B cell (primary cell): ENCODE measurements at regions not wholly inside any gene's neighbourhood (a gene's known extent, or its start where the extent isn't known, plus 50 kb on each side); places are given as distances from the start of the nearest gene placed in this dataset.

Source experiments
- ATAC-seq: fragments of 200-7000 bp; cut with Tn5 transposase; one replicate; pipeline ENCODE4 v1.10.0; 2021; ENCODE audit warnings: low read depth, mild to moderate bottlenecking, moderate number of reproducible peaks, moderate library complexity
- CTCF ChIA-PET: fragments of 350-600 bp; sonication (Branson Sonifier 250); formaldehyde crosslinking; loops from one replicate; lab custom pipeline; 2021; ENCODE audit warnings: antibody characterized with exemption, inconsistent platforms; lab: Charles Lee
- POLR2A ChIA-PET: fragments of 350-600 bp; sonication (Branson Sonifier 250); formaldehyde crosslinking; loops from one replicate; lab custom pipeline; 2021; ENCODE audit warnings: antibody characterized with exemption; lab: Charles Lee
- DNase-seq: peaks from one replicate; pipeline ENCODE4 v3.0.0; 2013
- H2AFZ ChIP-seq: 2 replicates; pipeline ENCODE4 v1.6.1; 2012; ENCODE audit warnings: mild to moderate bottlenecking, low read depth, low read length; ENCODE audit not compliant: insufficient read depth, poor library complexity, severe bottlenecking
- H3K27ac ChIP-seq, 2 donors: 1 replicate in 1 of 2; 2 replicates in 1 of 2; pipeline ENCODE4 v1.5.1; 2012 to 2013; ENCODE audit warnings: low read length in 2 of 2, mild to moderate bottlenecking in 2 of 2, moderate library complexity in 1 of 2
- H3K27me3 ChIP-seq, 4 experiments: fragments of 200-600 bp in 1 of 4; sonication (generic) in 1 of 4; replicated peaks in 1 of 4; 1 replicate in 2 of 4; 2 replicates in 2 of 4; pipeline versions ENCODE4 v1.6.1 to v1.7.0; 2013 to 2016; ENCODE audit warnings: low read length in 3 of 4, mild to moderate bottlenecking in 2 of 4, mixed read lengths in 1 of 4, moderate library complexity in 1 of 4; ENCODE audit not compliant: insufficient read depth in 4 of 4, control insufficient read depth in 3 of 4; ENCODE audit errors: control extremely low read depth in 1 of 4
- H3K36me3 ChIP-seq, 2 experiments: replicated peaks in 1 of 2; 1 replicate in 1 of 2; 2 replicates in 1 of 2; pipeline versions ENCODE4 v1.6.1 to v1.7.1; 2013; ENCODE audit warnings: low read length in 1 of 2; ENCODE audit not compliant: insufficient read depth in 2 of 2, control insufficient read depth in 1 of 2; ENCODE audit errors: control extremely low read depth in 1 of 2, extremely low read depth in 1 of 2
- H3K4me1 ChIP-seq, 2 donors: fragments of 200-600 bp in 1 of 2; sonication (generic) in 1 of 2; 1 replicate in 1 of 2; 2 replicates in 1 of 2; pipeline versions ENCODE4 v1.5.1 to v1.6.1; 2013 to 2017; ENCODE audit warnings: low read length in 2 of 2; ENCODE audit not compliant: control insufficient read depth in 2 of 2, insufficient read depth in 2 of 2
- H3K4me2 ChIP-seq: replicated peaks from 2 replicates; pipeline ENCODE3; 2012; ENCODE audit warnings: mild to moderate bottlenecking, low read depth, low read length; ENCODE audit not compliant: poor library complexity, severe bottlenecking
- H3K4me3 ChIP-seq, 5 experiments: fragments of 200-600 bp in 1 of 5; sonication (generic) in 1 of 5; 1 replicate in 3 of 5; 2 replicates in 2 of 5; pipeline versions ENCODE4 v1.5.1 to v1.7.0; 2011 to 2016; ENCODE audit warnings: low read length in 4 of 5, mild to moderate bottlenecking in 4 of 5, low read depth in 2 of 5, control low read depth in 1 of 5, moderate library complexity in 1 of 5; ENCODE audit not compliant: insufficient read depth in 1 of 5; ENCODE audit errors: control extremely low read depth in 1 of 5, extremely low read depth in 1 of 5
- H3K79me2 ChIP-seq: fragments of 200-600 bp; sonication (generic); one replicate; pipeline ENCODE4 v1.6.0; 2016; ENCODE audit warnings: low read length; ENCODE audit not compliant: control insufficient read depth, insufficient read depth
- H3K9ac ChIP-seq: fragments of 200-600 bp; sonication (generic); 2 replicates; pipeline ENCODE4 v1.6.1; 2017; ENCODE audit warnings: mild to moderate bottlenecking, low read length, moderate library complexity
- H3K9me3 ChIP-seq, 3 donors: one replicate each; pipeline versions ENCODE4 v1.6.1 to v1.7.1; 2013; ENCODE audit warnings: low read length in 2 of 3; ENCODE audit not compliant: control insufficient read depth in 2 of 3, insufficient read depth in 1 of 3; ENCODE audit errors: control extremely low read depth in 1 of 3
- H4K20me1 ChIP-seq: 2 replicates; pipeline ENCODE4 v1.6.0; 2012; ENCODE audit warnings: mild to moderate bottlenecking, low read length; ENCODE audit not compliant: insufficient read depth, control insufficient read depth, poor library complexity, severe bottlenecking
- H3K27ac Mint-ChIP-seq: one replicate; pipeline ENCODE4 v1.8.0; 2021; ENCODE audit warnings: mixed read lengths
- H3K27me3 Mint-ChIP-seq: one replicate; pipeline ENCODE4 v1.8.0; 2021; ENCODE audit warnings: mixed read lengths
- H3K4me1 Mint-ChIP-seq: one replicate; pipeline ENCODE4 v1.8.0; 2021; ENCODE audit warnings: mixed read lengths
- H3K4me3 Mint-ChIP-seq: one replicate; pipeline ENCODE4 v1.8.0; 2021; ENCODE audit warnings: mixed read lengths
- H3K9me3 Mint-ChIP-seq: one replicate; pipeline ENCODE4 v1.8.0; 2022; ENCODE audit warnings: mixed read lengths; ENCODE audit not compliant: insufficient read depth
- EZH2 ChIP-seq: IDR thresholded peaks from 2 replicates; pipeline ENCODE4 v1.6.1; 2012; ENCODE audit warnings: borderline replicate concordance, low read depth, mild to moderate bottlenecking, moderate library complexity, low read length; ENCODE audit not compliant: insufficient read depth, poor library complexity, severe bottlenecking
- WGBS: methylation state at CpG from one replicate; pipeline ENCODE4 v1.1.5; 2013; ENCODE audit warnings: missing lambda C conversion rate; ENCODE audit not compliant: insufficient coverage; 5-methylcytosine and 5-hydroxymethylcytosine counted together
- intact Hi-C: fragments of 100-400 bp; cut with micrococcal nuclease; formaldehyde crosslinking; loops from one replicate; pipeline ENCODE4 v1.10.0; 2022
- TF ChIP-seq, protein P1 (sequence below): fragments of 200-600 bp; IDR thresholded peaks from one replicate; pipeline ENCODE4 v1.8.0; 2022; ENCODE audit warnings: antibody characterized with exemption, mild to moderate bottlenecking

DNA sequence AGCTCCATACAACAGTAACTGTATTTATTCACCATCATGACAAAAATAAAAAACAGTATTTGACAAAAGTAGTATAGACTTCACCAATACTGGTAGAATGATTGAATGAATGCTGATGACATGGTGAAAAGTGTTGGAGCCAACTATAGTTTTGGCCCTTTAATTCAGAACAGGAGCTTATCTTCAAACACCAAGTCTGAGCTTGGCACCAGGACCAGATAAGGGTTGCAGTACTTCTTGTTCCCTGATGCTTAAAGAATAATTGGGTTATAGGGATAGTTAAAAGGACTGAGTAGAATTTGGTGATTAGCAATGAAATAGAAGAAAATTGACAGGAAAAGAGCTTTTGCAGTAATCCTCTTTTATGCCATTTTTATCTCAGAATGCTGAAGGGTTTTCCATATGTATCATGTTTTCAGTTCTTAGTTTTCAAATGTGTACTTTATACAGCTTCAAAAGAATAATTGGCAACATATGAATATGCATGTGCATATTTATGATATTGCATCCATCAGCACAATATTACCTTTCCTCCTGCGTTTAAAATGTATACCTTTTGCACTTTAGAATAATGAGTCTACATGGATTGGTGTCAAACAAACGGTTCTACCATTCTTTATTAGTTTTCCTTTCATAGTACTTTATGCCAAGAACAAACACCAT is 214.2 kb upstream of the ARHGAP42 start:
- WGBS: no CpG with 5 or more reads among the region's 2 CpGs
- Histone ChIP-seq H3K27me3 (no peaks in the 10 kb centered on the region), H3K36me3 (no peaks in the 10 kb centered on the region)

DNA sequence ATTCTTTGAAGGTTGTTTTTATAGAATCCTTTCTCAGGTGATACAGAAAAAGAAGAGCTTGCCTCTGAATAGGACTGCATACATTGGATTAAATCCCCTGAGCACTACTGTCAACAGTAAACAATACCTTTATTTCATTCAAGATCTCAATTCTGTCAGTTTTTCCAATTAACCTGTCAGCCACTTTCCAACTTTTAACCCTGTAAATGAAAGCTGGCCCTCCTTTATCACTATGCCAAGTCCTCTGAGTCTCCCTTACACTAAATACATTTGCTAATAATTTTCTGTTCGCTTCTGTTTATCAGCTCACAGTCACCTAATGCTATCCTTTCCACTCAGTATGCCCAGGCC is 213.7 kb upstream of the ARHGAP42 start:
- ATAC-seq (no peak), DNase-seq (no peak)
- Histone ChIP-seq H3K27ac (no peak overlapping the region), H3K9me3 (no peaks in the 10 kb centered on the region), H3K4me1 (no peaks in the 10 kb centered on the region), H3K27me3 (no peaks in the 10 kb centered on the region), H3K36me3 (no peaks in the 10 kb centered on the region), H3K79me2 (no peaks in the 10 kb centered on the region), H2AFZ (no peak overlapping the region), H4K20me1 (no peaks in the 10 kb centered on the region), H3K9ac (no peak overlapping the region), H3K4me2 (no peak overlapping the region), H3K4me3 (no peak overlapping the region)
- intact Hi-C loops: no loop called here
- Mint-ChIP-seq H3K9me3 (no peaks in the 10 kb centered on the region), H3K4me3 (no peak overlapping the region), H3K4me1 (no peaks in the 10 kb centered on the region), H3K27ac (no peak overlapping the region), H3K27me3 (no peaks in the 10 kb centered on the region)
- no CpG with 5 or more reads among the region's 1 CpG for WGBS
- ChIA-PET CTCF (no interaction called here), POLR2A (no interaction called here)
- no peak for TF ChIP-seq EZH2
- TF ChIP-seq, protein P1, sequence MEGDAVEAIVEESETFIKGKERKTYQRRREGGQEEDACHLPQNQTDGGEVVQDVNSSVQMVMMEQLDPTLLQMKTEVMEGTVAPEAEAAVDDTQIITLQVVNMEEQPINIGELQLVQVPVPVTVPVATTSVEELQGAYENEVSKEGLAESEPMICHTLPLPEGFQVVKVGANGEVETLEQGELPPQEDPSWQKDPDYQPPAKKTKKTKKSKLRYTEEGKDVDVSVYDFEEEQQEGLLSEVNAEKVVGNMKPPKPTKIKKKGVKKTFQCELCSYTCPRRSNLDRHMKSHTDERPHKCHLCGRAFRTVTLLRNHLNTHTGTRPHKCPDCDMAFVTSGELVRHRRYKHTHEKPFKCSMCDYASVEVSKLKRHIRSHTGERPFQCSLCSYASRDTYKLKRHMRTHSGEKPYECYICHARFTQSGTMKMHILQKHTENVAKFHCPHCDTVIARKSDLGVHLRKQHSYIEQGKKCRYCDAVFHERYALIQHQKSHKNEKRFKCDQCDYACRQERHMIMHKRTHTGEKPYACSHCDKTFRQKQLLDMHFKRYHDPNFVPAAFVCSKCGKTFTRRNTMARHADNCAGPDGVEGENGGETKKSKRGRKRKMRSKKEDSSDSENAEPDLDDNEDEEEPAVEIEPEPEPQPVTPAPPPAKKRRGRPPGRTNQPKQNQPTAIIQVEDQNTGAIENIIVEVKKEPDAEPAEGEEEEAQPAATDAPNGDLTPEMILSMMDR: no peak

More for the DNA sequence above, 214.2 kb upstream of the ARHGAP42 start:
- H3K27me3 Mint-ChIP-seq: no peaks in the 10 kb centered on the region
- no peak overlapping the region for H3K4me3 Mint-ChIP-seq
- Histone ChIP-seq H3K9ac (no peak overlapping the region), H3K4me1 (no peaks in the 10 kb centered on the region), H2AFZ (no peak overlapping the region), H3K79me2 (no peaks in the 10 kb centered on the region), H3K4me3 (no peak overlapping the region), H3K9me3 (no peaks in the 10 kb centered on the region), H3K4me2 (no peak overlapping the region), H4K20me1 (no peaks in the 10 kb centered on the region), H3K27ac (no peak overlapping the region)
- intact Hi-C loops: no loop called here
- CTCF ChIA-PET: no interaction called here
- POLR2A ChIA-PET: no interaction called here
- no peak overlapping the region for H3K27ac Mint-ChIP-seq
- no peaks in the 10 kb centered on the region for H3K4me1 Mint-ChIP-seq
- TF ChIP-seq EZH2: no peak
- TF ChIP-seq, protein P1: no peak
- ATAC-seq (no peak), DNase-seq (no peak)
- H3K9me3 Mint-ChIP-seq: no peaks in the 10 kb centered on the region
